Prostate gland (tissue), 2 donors: ENCODE measurements at regions not wholly inside any gene's neighbourhood (a gene's known extent, or its start where the extent isn't known, plus 50 kb on each side); places are given as distances from the start of the nearest gene placed in this dataset.

Source experiments
- DNase-seq: peaks from one replicate; pipeline ENCODE4 v3.0.0-alpha.2; 2019; ENCODE audit warnings: low spot score
- H3K27ac ChIP-seq, 2 donors: fragments of 200-600 bp; sonication (generic); 2 replicates each; pipeline ENCODE4 v1.5.1; 2017 to 2019
- H3K27me3 ChIP-seq: fragments of 200-600 bp; sonication (generic); replicated peaks from 2 replicates; pipeline ENCODE4 v1.5.1; 2019; ENCODE audit not compliant: insufficient read depth
- H3K36me3 ChIP-seq, 2 donors: fragments of 200-600 bp; sonication (generic); 1 replicate in 1 of 2; 2 replicates in 1 of 2; pipeline versions ENCODE4 v1.5.1 to v1.8.1; 2017 to 2019
- H3K4me1 ChIP-seq: fragments of 200-600 bp; sonication (generic); replicated peaks from 2 replicates; pipeline ENCODE4 v1.5.1; 2019
- H3K4me3 ChIP-seq, 2 donors: fragments of 200-600 bp; sonication (generic); 2 replicates each; pipeline ENCODE4 v1.5.1; 2017 to 2019
- H3K9me3 ChIP-seq: fragments of 200-600 bp; sonication (generic); 2 replicates; pipeline ENCODE4 v1.5.1; 2017
- CTCF ChIP-seq, 4 experiments: fragments of 200-600 bp in 2 of 4; fragments of 450-650 bp in 2 of 4; sonication (generic) in 2 of 4; IDR thresholded peaks; 1 replicate in 3 of 4; 2 replicates in 1 of 4; pipeline ENCODE4 v1.5.1; 2016 to 2019; ENCODE audit warnings: antibody characterized with exemption in 4 of 4, mild to moderate bottlenecking in 2 of 4, moderate library complexity in 2 of 4
- POLR2A ChIP-seq: fragments of 450-650 bp; IDR thresholded peaks from one replicate; pipeline ENCODE4 v1.6.1; 2016; ENCODE audit warnings: antibody characterized with exemption, mild to moderate bottlenecking
- POLR2AphosphoS5 ChIP-seq: sonication (generic); formaldehyde crosslinking; IDR thresholded peaks from one replicate; pipeline ENCODE4 v1.6.1; 2017; ENCODE audit warnings: antibody characterized with exemption
- WGBS: methylation state at CpG from one replicate; pipeline ENCODE4 v1.1.5; 2018; 5-methylcytosine and 5-hydroxymethylcytosine counted together
- intact Hi-C: fragments of 100-400 bp; cut with DNase I; formaldehyde crosslinking; loops from one replicate; pipeline ENCODE4 v1.14.2; 2022

- Histone ChIP-seq H3K9me3 (no peaks in the 10 kb centered on the region), H3K4me1 (no peaks in the 10 kb centered on the region), H3K27ac (no peak overlapping the region), H3K27me3 (no peaks in the 10 kb centered on the region), H3K36me3 (no peaks in the 10 kb centered on the region), H3K4me3 (no peak overlapping the region)
- TF ChIP-seq CTCF (IDR thresholded peaks at IDR 0.05) (no peak), POLR2AphosphoS5 (no peak), POLR2A (no peak)
- WGBS, result 58% methylated on average over 6 of the region's 6 CpGs
- intact Hi-C loops, result no loop called here
- DNase-seq, result no peak
Observed at GRCh38 chr1:37085393-37085792, 51.1 kb upstream of the GRIK3 start.

- no peak for DNase-seq
- TF ChIP-seq POLR2AphosphoS5 (no peak), POLR2A (no peak), CTCF (IDR thresholded peaks at IDR 0.05) (no peak)
- no peaks in the 10 kb centered on the region for H3K36me3 ChIP-seq
- H3K27ac ChIP-seq, result no peak overlapping the region
- H3K4me1 ChIP-seq, result no peaks in the 10 kb centered on the region
- intact Hi-C loops, result no loop called here
- H3K4me3 ChIP-seq, result no peak overlapping the region
- H3K9me3 ChIP-seq, result no peaks in the 10 kb centered on the region
- peaks cover 6% of the 10 kb centered on the region for H3K27me3 ChIP-seq
- 69% methylated on average over 3 of the region's 3 CpGs for WGBS
Observed at GRCh38 chr1:37089750-37090149, 55.4 kb upstream of the GRIK3 start.

GRCh38 chr1:37090671-37091070, 56.4 kb upstream of the GRIK3 start:
- no peak for TF ChIP-seq CTCF (IDR thresholded peaks at IDR 0.05)

GRCh38 chr1:37092937-37093336, 58.6 kb upstream of the GRIK3 start:
- no peak for TF ChIP-seq CTCF (IDR thresholded peaks at IDR 0.05)
- TF ChIP-seq POLR2A, result no peak
- TF ChIP-seq POLR2AphosphoS5, result no peak
- DNase-seq, result no peak
- H3K36me3 ChIP-seq, result no peaks in the 10 kb centered on the region
- intact Hi-C loops, result no loop called here
- H3K4me3 ChIP-seq, result no peak overlapping the region
- H3K9me3 ChIP-seq, result no peaks in the 10 kb centered on the region
- H3K4me1 ChIP-seq, result no peaks in the 10 kb centered on the region
- peaks cover 13% of the 10 kb centered on the region for H3K27me3 ChIP-seq
- WGBS, result 76% methylated on average over 1 of the region's 1 CpG
- H3K27ac ChIP-seq, result no peak overlapping the region

More at GRCh38 chr1:37090671-37091070, 56.4 kb upstream of the GRIK3 start:
- DNase-seq, result no peak
- H3K4me1 ChIP-seq, result no peaks in the 10 kb centered on the region
- no peak overlapping the region for H3K4me3 ChIP-seq
- H3K27me3 ChIP-seq, result peaks cover 9% of the 10 kb centered on the region
- intact Hi-C loops, result no loop called here
- 97% methylated on average over 2 of the region's 2 CpGs for WGBS
- no peaks in the 10 kb centered on the region for H3K36me3 ChIP-seq
- H3K27ac ChIP-seq, result no peak overlapping the region
- H3K9me3 ChIP-seq, result no peaks in the 10 kb centered on the region

- no peak overlapping the region for H3K27ac ChIP-seq
- DNase-seq, result no peak
- H3K36me3 ChIP-seq, result no peaks in the 10 kb centered on the region
- peaks cover 13% of the 10 kb centered on the region for H3K27me3 ChIP-seq
- H3K9me3 ChIP-seq, result no peaks in the 10 kb centered on the region
- H3K4me3 ChIP-seq, result no peak overlapping the region
- 46% methylated on average over 5 of the region's 6 CpGs for WGBS
- TF ChIP-seq CTCF (IDR thresholded peaks at IDR 0.05) (no peak), POLR2A (no peak), POLR2AphosphoS5 (no peak)
- H3K4me1 ChIP-seq, result no peaks in the 10 kb centered on the region
- intact Hi-C loops, result no loop called here
Observed at GRCh38 chr1:37094302-37094701, 60.0 kb upstream of the GRIK3 start.
